Neural cell (in vitro differentiated cells): ENCODE measurements at regions not wholly inside any gene's neighbourhood (a gene's known extent, or its start where the extent isn't known, plus 50 kb on each side); places are given as distances from the start of the nearest gene placed in this dataset.

ENCODE experiments used
- EP300 ChIP-seq: fragments of 450-650 bp; conservative IDR thresholded peaks from 2 replicates; pipeline ENCODE4 v1.6.1; 2014; ENCODE audit warnings: antibody characterized with exemption, mild to moderate bottlenecking, moderate library complexity; ENCODE audit not compliant: poor library complexity, severe bottlenecking
- EZH2 ChIP-seq: fragments of 200-600, 300-800 bp; shearing (Covaris generic), sonication (generic); IDR thresholded peaks from 2 replicates; pipeline ENCODE4 v1.6.1; 2014; ENCODE audit warnings: antibody characterized with exemption, low read length, borderline replicate concordance, mild to moderate bottlenecking; ENCODE audit not compliant: insufficient read depth, poor library complexity, severe bottlenecking
- MXI1 ChIP-seq: fragments of 450-650 bp; conservative IDR thresholded peaks from 2 replicates; pipeline ENCODE4 v1.6.1; 2014; ENCODE audit warnings: antibody characterized with exemption, mild to moderate bottlenecking; ENCODE audit not compliant: poor library complexity, severe bottlenecking
- POLR2AphosphoS5 ChIP-seq: IDR thresholded peaks from 2 replicates; pipeline ENCODE4 v1.6.1; 2012
- RAD21 ChIP-seq: fragments of 450-650 bp; conservative IDR thresholded peaks from 2 replicates; pipeline ENCODE4 v1.6.1; 2014; ENCODE audit warnings: antibody characterized with exemption, mild to moderate bottlenecking, moderate library complexity
- SMC3 ChIP-seq: fragments of 450-650 bp; conservative IDR thresholded peaks from 2 replicates; pipeline ENCODE4 v1.6.1; 2014; ENCODE audit warnings: antibody characterized with exemption, mild to moderate bottlenecking, moderate library complexity; ENCODE audit not compliant: poor library complexity
- TAF1 ChIP-seq: IDR thresholded peaks from 2 replicates; pipeline ENCODE4 v1.6.1; 2012; ENCODE audit warnings: low read depth
- TF ChIP-seq, protein P1 (sequence below): fragments of 450-650 bp; IDR thresholded peaks from 2 replicates; pipeline ENCODE4 v1.5.1; 2014; ENCODE audit warnings: antibody characterized with exemption, mild to moderate bottlenecking, moderate library complexity; ENCODE audit not compliant: poor library complexity, severe bottlenecking
- TF ChIP-seq, protein P2 (sequence below): IDR thresholded peaks from 2 replicates; pipeline ENCODE4 v1.6.1; 2012; ENCODE audit warnings: borderline replicate concordance

DNA sequence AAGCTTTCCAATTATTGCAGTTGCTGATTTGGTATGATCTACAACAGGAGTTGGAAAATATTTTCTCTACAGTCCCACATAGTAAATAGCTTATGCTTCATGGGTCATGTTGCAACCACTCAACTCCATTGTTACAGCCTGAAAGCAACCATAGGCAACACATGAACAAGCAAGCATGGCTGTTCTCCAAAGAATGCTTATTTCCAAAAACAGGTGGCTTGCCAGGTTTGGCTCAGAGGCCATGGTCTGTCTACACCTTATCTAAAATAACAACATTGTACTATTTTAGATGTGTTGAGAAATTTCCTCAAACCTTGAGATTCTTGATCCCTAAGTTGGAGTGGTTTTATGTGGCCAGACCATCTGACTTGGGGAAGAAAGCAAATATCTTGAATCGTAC lies 153.9 kb upstream of the MPPED2 start:
- TF ChIP-seq, protein P1, sequence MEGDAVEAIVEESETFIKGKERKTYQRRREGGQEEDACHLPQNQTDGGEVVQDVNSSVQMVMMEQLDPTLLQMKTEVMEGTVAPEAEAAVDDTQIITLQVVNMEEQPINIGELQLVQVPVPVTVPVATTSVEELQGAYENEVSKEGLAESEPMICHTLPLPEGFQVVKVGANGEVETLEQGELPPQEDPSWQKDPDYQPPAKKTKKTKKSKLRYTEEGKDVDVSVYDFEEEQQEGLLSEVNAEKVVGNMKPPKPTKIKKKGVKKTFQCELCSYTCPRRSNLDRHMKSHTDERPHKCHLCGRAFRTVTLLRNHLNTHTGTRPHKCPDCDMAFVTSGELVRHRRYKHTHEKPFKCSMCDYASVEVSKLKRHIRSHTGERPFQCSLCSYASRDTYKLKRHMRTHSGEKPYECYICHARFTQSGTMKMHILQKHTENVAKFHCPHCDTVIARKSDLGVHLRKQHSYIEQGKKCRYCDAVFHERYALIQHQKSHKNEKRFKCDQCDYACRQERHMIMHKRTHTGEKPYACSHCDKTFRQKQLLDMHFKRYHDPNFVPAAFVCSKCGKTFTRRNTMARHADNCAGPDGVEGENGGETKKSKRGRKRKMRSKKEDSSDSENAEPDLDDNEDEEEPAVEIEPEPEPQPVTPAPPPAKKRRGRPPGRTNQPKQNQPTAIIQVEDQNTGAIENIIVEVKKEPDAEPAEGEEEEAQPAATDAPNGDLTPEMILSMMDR, result no peak
- TF ChIP-seq EP300 (no peak), SMC3 (no peak), EZH2 (no peak), POLR2AphosphoS5 (no peak), RAD21 (no peak), TAF1 (no peak), MXI1 (no peak)
- TF ChIP-seq, protein P2, sequence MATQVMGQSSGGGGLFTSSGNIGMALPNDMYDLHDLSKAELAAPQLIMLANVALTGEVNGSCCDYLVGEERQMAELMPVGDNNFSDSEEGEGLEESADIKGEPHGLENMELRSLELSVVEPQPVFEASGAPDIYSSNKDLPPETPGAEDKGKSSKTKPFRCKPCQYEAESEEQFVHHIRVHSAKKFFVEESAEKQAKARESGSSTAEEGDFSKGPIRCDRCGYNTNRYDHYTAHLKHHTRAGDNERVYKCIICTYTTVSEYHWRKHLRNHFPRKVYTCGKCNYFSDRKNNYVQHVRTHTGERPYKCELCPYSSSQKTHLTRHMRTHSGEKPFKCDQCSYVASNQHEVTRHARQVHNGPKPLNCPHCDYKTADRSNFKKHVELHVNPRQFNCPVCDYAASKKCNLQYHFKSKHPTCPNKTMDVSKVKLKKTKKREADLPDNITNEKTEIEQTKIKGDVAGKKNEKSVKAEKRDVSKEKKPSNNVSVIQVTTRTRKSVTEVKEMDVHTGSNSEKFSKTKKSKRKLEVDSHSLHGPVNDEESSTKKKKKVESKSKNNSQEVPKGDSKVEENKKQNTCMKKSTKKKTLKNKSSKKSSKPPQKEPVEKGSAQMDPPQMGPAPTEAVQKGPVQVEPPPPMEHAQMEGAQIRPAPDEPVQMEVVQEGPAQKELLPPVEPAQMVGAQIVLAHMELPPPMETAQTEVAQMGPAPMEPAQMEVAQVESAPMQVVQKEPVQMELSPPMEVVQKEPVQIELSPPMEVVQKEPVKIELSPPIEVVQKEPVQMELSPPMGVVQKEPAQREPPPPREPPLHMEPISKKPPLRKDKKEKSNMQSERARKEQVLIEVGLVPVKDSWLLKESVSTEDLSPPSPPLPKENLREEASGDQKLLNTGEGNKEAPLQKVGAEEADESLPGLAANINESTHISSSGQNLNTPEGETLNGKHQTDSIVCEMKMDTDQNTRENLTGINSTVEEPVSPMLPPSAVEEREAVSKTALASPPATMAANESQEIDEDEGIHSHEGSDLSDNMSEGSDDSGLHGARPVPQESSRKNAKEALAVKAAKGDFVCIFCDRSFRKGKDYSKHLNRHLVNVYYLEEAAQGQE, result no peak
